ENCODE measurements at regions not wholly inside any gene's neighbourhood (a gene's known extent, or its start where the extent isn't known, plus 50 kb on each side); places are given as distances from the start of the nearest gene placed in this dataset.

- Histone ChIP-seq H3K4me1 (no peaks in the 10 kb centered on the region), H3K27ac (no peak overlapping the region), H3K36me3 (no peaks in the 10 kb centered on the region), H3K9me3 (no peaks in the 10 kb centered on the region), H3K27me3 (no peaks in the 10 kb centered on the region), H3K4me3 (no peak overlapping the region)
- TF ChIP-seq CTCF (IDR thresholded peaks at IDR 0.05) = peak; percentile 11 to 27
- no peak for TF ChIP-seq EP300 (IDR thresholded peaks at IDR 0.05)
- 69% methylated on average over 5 of the region's 5 CpGs for WGBS
- no peak for DNase-seq (ENCODE audit: low spot score in 2 of 2)
Measured at GRCh38 chrX:102835504-102836146, 101.4 kb upstream of the RAB40AL start.

GRCh38 chrX:102837847-102838246 is 99.2 kb upstream of the RAB40AL start:
- 76% methylated on average over 1 of the region's 1 CpG for WGBS
- Histone ChIP-seq H3K9me3 (no peaks in the 10 kb centered on the region), H3K36me3 (no peaks in the 10 kb centered on the region), H3K27ac (no peak overlapping the region), H3K4me3 (no peak overlapping the region), H3K27me3 (no peaks in the 10 kb centered on the region), H3K4me1 (no peaks in the 10 kb centered on the region)
- no peak for DNase-seq (ENCODE audit: low spot score in 2 of 2)
- no peak for TF ChIP-seq CTCF (IDR thresholded peaks at IDR 0.05)
- TF ChIP-seq POLR2AphosphoS5 (IDR thresholded peaks at IDR 0.05) = no peak
- TF ChIP-seq EP300 (IDR thresholded peaks at IDR 0.05) = no peak
- TF ChIP-seq POLR2A (IDR thresholded peaks at IDR 0.05) = no peak

GRCh38 chrX:102840871-102841705 is 96.0 kb upstream of the RAB40AL start:
- Histone ChIP-seq H3K36me3 (no peaks in the 10 kb centered on the region), H3K4me3 (no peak overlapping the region), H3K4me1 (no peaks in the 10 kb centered on the region), H3K27ac (no peak overlapping the region), H3K9me3 (no peaks in the 10 kb centered on the region), H3K27me3 (no peaks in the 10 kb centered on the region)
- 79% methylated on average over 6 of the region's 6 CpGs for WGBS
- TF ChIP-seq POLR2A (IDR thresholded peaks at IDR 0.05) (no peak), POLR2AphosphoS5 (IDR thresholded peaks at IDR 0.05) (no peak), CTCF (IDR thresholded peaks at IDR 0.05) (no peak), EP300 (IDR thresholded peaks at IDR 0.05) (no peak)
- no peak for DNase-seq (ENCODE audit: low spot score in 2 of 2)

- no peaks in the 10 kb centered on the region for H3K36me3 ChIP-seq
- 70% methylated on average over 2 of the region's 2 CpGs for WGBS
- no peak overlapping the region for H3K27ac ChIP-seq
Measured at GRCh38 chrX:102841706-102842003, 95.4 kb upstream of the RAB40AL start.

More at GRCh38 chrX:102841706-102842003, 95.4 kb upstream of the RAB40AL start:
- TF ChIP-seq POLR2AphosphoS5 (IDR thresholded peaks at IDR 0.05) (no peak), POLR2A (IDR thresholded peaks at IDR 0.05) (no peak), CTCF (IDR thresholded peaks at IDR 0.05) (no peak), EP300 (IDR thresholded peaks at IDR 0.05) (no peak)
- Histone ChIP-seq H3K4me1 (no peaks in the 10 kb centered on the region), H3K4me3 (no peak overlapping the region), H3K27me3 (no peaks in the 10 kb centered on the region), H3K9me3 (no peaks in the 10 kb centered on the region)
- DNase-seq (ENCODE audit: low spot score in 2 of 2) = no peak

All from suprapubic skin (tissue), 4 donors.